ENCODE measurements at regions not wholly inside any gene's neighbourhood (a gene's known extent, or its start where the extent isn't known, plus 50 kb on each side); places are given as distances from the start of the nearest gene placed in this dataset.

DNA sequence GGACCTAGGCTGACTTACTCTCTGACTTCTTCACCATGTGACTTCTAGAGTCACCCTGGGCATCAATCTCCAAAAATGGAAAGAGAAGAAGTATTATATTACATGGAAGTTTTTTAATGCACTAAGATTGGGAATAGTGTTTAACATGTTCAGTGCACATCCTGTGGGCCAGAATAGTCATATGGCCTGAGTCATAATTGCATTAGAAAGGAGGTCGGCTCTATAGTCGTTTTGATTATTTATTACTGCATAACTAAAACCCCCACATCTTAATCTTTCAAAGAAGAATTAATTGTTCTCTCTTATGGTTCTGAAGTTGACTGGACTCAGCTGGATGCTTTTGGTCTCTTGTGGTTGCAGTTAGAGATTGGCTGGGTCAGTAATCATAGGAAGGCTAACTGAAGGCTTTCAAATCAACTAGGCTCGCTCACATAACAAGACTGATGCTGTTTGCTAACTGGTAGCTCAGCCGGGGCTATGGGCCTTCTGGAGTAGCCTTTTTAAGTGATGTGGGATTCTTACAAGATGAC, 810.6 kb upstream of the ADGRL4 start:
- DNase-seq: no peak

DNA sequence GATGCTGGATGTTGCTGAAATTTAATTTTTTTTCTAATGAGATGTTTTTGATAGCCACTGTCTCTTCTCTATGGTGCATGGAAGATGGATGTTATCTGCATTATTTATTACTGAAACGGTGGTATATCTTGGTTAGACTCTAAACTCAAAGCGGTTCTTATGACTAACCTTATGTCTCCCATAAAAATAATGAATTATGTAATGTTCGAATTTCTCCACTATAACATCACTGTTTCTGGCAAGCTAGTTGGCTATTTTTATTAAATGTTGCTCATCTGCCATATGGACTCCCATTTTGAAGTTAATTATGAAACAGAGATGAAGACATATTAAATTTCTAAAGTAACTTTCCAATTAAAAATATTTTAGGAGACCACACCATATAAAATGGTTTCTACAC, 808.6 kb upstream of the ADGRL4 start:
- no peak for DNase-seq

DNA sequence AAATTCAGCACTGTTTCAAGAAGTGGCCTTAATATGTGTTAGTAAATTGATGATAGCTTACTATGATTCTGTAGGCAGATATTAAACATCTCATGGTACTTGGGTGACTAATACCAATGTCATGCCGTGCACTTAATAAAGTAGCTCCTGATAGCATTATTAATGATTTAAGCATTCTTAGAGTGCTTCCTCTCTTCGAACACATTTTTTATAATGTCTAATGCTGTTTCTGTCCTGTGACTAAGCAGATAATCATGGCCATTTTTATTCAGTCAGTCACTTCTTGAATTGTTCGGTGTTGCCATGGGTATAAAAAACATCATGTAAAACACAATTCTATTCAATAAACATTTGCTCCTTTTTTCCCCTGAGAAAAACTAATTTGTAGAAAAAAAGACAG, 804.6 kb upstream of the ADGRL4 start:
- DNase-seq: no peak

DNA sequence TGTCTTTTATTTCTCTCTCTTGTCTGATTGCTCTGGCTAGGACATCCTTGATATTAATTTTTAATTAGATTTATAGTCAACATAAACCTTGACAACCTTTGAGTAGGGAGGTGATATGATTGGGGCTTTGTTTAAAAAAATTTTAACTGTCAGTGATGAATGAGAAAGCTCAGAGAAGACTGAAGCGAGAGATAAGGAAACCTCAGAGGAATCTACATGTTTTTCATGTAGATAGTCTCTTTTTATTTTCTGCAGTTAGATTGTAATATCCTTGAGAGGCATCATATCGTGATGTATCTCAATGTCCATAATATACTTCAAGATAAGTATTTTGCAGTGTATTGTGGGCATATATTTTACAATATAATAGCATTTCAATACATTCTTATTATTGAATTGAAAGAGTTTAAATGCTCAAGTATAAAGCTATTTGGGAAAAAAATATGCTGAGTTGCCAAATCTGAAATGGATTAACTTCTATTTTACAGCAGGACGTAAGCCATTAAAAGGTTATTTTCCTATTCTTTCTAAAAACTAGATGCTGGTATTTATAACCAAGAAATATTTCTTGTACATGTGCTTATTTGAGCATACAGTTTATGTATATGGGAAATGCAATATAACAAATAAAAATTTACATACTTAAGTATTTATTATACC, 802.4 kb upstream of the ADGRL4 start:
- no peak for DNase-seq

GRCh38 chr1:79807816-79808215, 801.3 kb upstream of the ADGRL4 start:
- no peak for DNase-seq

GRCh38 chr1:79797487-79797886, 791.0 kb upstream of the ADGRL4 start:
- no peak for DNase-seq

GRCh38 chr1:79796434-79796833, 789.9 kb upstream of the ADGRL4 start:
- no peak for DNase-seq

- DNase-seq: no peak
Observed at GRCh38 chr1:79792219-79792930, 785.8 kb upstream of the ADGRL4 start.

DNA sequence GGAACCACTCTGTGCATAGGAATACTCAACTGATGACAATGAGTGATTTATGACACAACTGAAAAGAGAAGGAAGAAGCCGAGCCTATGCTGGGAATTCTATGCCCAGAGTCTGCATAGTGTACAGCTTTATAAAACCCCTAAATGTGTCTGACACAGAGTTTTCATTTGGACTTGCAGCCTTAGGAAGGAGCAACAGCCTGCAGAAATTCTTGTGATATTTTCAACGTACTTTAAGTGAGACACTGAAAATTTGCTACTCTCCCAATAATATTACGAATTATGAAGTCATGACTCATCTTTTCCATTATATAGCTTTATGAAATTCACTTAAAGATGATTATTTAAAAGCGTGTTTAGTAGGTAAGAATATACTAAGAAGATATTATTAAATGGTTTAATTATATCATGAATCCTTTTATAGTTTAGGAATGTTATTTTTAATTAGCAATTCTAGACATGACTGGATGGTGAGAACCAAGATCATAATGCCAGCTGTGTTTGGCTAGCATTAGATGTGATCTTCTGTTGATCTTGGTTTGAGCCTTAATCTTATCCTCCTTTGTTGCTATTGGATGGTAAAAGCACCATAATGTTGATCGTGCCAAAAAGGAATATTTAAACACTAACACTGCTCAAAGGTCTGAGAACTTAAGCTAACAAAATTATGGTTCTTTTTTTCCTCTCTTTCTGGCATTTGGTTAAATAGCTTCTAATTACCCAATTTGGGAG, 785.1 kb upstream of the ADGRL4 start:
- no peak for DNase-seq

DNA sequence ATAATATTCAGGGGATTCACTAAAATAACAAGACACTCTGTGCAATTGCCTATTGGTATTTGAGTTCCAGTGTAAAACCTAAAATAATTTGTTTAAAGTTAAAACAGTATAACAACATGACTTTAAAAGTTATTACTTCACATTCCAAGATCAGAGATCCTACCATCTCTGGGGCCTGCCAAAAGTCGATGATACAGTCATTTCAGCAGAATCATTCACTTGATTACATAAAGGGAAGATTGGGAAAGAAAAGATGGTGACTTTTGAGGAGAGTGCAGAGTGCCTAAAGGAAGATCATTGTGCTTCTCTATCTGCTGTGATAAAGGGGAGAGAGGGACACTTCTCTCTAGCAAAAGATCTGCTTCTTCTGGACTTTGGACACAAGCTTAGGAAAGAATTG, 784.4 kb upstream of the ADGRL4 start:
- DNase-seq: no peak

GRCh38 chr1:79787631-79788030, 781.1 kb upstream of the ADGRL4 start:
- no peak for DNase-seq

- no peak for DNase-seq
Observed at GRCh38 chr1:79785964-79786363, 779.4 kb upstream of the ADGRL4 start.

DNA sequence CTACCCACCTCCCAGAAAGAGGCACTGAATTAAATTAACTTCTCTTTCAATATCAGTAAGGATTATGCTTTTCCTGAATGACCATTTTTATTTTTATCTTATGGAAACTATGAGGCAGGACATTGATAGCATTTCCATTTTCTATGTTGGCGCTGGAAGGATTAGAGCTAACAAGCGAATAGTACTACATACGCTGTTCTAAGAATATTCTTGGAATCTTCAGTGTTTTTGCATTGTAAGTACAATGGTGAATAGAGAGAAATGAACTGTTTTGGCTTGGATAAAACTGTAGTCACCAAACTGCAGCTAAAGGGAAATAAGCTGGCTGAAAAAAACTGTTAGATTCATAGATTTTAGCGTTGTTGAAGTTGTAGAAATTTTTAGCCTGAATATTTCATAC, 779.0 kb upstream of the ADGRL4 start:
- no peak for DNase-seq

GRCh38 chr1:79781261-79781660, 774.7 kb upstream of the ADGRL4 start:
- DNase-seq: no peak

DNA sequence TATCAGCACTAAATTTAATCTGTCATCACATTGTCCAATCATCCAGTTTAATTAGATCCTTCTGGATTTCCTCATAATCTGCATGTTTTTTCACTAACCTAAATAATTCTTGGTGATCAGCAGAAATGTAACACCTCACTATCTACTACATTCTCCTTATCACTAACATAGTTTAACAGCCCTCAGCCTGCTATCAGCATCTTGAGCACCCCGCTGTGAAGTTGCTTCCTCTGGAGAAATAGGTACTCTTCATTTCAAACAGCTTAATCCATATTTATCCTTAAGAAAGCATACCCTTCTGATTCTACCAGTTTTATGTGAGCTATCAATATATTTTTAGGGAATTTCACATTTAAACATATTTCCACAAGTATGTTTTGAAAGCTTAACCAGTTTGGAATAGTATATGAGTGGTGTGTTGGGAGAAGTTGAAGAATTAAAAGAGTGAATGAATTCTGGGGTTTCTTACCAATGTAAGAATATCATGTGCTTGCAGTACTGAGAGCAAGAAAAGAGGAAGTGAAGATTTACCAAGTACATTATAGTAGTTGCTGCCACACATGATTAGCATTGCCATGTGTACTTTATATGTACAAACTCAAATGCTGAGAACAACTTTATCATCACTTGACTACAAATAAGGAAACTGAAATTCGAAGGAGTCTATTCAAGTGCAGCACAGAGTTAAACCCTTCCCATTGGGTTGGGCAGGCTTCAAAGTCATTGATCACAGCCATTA, 771.1 kb upstream of the ADGRL4 start:
- DNase-seq: no peak

DNA sequence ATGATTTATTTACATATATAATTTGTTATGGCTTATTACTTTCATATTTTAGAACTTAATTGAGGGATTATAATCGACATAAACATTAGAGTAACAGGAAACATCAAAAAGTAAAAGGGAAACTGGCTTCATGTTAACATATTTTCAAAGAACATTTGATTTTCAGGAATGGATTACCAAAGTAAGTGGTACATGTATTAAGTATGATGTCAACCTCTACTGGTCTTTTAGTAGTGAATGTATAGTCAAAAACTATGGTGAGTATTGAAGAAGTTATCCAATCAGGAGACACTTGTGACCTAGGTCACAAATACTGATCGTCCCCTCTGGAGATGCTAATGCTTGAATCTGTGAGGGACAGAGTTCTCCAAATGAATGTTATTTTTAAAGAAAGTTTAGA, 768.9 kb upstream of the ADGRL4 start:
- no peak for DNase-seq

- DNase-seq: no peak
Observed at GRCh38 chr1:79773385-79773784, 766.9 kb upstream of the ADGRL4 start.

DNA sequence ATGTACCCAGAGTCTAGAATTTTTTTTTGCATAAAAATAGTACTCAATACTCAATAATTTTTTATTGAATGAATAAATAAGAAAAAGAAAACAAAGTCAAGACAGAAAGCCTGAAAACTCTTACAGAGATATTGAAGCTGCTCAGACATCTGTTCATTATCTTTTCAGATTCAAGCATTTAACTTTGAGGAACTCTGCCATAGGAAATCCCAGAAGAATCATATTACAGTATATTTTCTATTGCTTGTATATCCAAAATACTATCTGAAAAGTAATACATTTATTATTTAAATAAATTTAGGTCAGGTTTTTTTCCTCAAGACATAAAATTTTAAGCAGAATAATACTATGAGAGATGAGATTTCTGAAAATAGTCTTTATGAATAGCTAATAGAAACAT, 755.9 kb upstream of the ADGRL4 start:
- DNase-seq: no peak

DNA sequence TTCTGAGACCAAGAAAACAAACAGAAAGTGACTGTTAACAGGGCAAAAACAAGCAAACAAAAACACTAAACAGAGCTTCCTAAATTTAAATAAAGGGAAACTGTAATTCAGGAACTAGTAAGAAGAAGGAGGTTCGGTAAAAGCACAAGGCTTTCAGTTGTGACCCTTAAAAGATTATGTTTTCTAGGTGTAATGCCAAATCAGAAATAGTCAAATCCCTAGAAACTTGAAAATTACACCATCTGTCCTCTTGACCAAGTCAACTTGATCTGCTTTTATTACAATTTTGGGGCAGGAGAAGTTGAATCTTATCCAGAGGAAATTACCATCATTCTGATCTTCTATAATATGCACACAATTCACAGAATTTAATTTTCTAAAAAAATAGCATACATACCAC, 754.0 kb upstream of the ADGRL4 start:
- no peak for DNase-seq

- DNase-seq: no peak
Observed at GRCh38 chr1:79749607-79750006, 743.1 kb upstream of the ADGRL4 start.

GRCh38 chr1:79745929-79746328, 739.4 kb upstream of the ADGRL4 start:
- DNase-seq: no peak

- DNase-seq: no peak
Observed at GRCh38 chr1:79744746-79745145, 738.2 kb upstream of the ADGRL4 start.

Data from left kidney (tissue), 1 donor.